ENCODE measurements at regions not wholly inside any gene's neighbourhood (a gene's known extent, or its start where the extent isn't known, plus 50 kb on each side); places are given as distances from the start of the nearest gene placed in this dataset.

DNA sequence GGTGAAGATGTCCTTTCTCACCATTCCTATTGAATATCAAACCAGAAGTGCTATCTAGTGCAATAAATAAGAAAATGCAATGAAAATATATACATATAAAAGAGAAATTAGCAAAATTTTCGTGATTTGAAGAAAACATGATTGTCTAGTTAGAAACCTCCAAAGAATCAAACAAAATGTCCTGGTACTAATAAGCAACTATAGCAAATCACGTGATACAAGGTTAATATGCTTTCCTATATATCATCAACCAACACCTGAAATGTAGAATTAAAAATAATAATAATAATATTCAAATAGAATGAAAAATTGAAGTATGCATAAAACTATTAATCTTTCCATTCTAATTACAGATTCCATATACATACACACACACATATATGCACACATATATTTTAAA lies 183.9 kb upstream of the POM121L12 start:
- WGBS, result 58% methylated on average over 2 of the region's 2 CpGs
- H3K36me3 ChIP-seq (ENCODE audit: insufficient read depth), result no peaks in the 10 kb centered on the region
- H3K4me3 ChIP-seq (ENCODE audit: low read depth, low read length), result no peak overlapping the region
- H3K4me1 ChIP-seq (ENCODE audit: insufficient read depth), result no peaks in the 10 kb centered on the region
- H3K27ac ChIP-seq (ENCODE audit: low read depth), result no peak overlapping the region
- no peak for DNase-seq (ENCODE audit: extremely low spot score)

DNA sequence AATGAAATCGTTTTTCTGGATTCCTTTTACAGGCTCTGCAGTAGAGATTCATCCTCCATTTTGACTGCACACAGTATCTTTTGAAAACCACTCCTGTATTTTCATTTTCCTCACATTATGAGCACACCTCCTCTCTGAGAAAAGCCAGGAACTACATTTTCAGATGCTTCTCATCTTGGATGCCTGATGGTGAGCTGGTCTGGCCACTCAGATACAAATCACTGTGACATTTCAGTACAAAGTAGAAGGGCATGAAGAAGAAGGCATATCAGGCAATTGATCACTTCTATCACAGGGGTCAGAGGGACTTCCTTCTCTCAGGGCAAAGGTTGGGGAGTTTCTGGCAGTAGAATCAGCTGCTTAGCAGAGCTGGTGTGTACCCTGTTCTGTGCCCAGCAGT lies 192.0 kb upstream of the POM121L12 start:
- Histone ChIP-seq H3K4me3 (ENCODE audit: low read depth, low read length) (no peak overlapping the region), H3K36me3 (ENCODE audit: insufficient read depth) (no peaks in the 10 kb centered on the region), H3K4me1 (ENCODE audit: insufficient read depth) (no peaks in the 10 kb centered on the region), H3K27ac (ENCODE audit: low read depth) (no peak overlapping the region)
- WGBS, result 34% methylated on average over 1 of the region's 1 CpG
- DNase-seq (ENCODE audit: extremely low spot score), result no peak

DNA sequence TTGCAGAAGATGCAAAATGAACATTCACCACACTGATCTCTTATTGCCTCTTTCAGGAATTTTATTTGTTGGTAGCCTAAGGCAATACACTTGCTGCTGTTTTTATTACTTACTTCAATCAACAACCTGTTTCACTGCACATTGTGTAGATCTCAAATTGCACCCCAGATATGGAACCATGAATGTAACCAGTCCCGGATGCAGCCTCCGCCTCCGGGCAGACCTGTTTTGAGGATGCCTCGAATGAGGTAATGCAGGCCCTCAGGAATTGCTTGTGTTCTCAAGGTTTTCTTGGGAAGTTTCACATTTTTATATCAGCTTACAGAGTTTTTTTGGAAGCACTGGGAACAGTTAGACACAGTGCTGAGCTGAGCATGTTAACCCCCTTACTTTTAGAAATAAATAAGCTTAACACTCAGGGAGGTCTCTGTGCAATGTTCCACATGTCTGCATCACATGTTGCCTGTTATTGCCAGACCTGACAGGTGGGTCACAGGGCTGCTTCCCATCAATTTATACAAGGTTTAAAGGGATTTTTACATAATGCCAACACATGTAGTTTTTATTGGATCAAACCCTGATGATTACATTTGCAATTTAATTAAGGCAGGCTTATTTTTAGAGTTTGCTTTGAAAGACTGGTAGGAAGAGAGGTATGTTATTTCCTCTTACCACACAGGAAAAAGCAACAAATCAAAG lies 193.1 kb upstream of the POM121L12 start:
- 61% methylated on average over 4 of the region's 4 CpGs for WGBS

DNA sequence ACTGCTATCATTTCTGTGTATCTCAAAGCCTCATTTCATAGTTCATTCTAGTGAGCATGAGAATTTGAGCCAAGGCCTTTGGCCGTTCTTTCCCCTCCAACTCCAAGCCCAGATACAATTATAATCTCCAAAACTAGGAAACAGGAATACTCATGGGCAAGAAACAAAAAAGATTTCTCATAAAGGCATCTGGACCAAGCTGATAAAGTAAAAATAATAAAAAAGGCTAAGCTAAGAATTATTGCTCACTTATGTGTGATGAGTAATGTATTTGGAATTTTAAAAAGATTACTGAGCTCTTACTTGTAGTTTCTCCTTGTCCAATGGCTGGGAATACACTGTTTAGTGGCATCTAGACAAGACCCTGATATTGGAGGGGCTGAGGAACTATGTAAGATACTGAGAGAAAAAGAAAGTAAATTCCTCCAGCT lies 196.4 kb upstream of the POM121L12 start:
- 0% methylated on average over 1 of the region's 1 CpG for WGBS
- no peak overlapping the region for H3K4me3 ChIP-seq (ENCODE audit: low read depth, low read length)
- DNase-seq (ENCODE audit: extremely low spot score), result peak; percentile 31
- H3K36me3 ChIP-seq (ENCODE audit: insufficient read depth), result no peaks in the 10 kb centered on the region
- no peaks in the 10 kb centered on the region for H3K4me1 ChIP-seq (ENCODE audit: insufficient read depth)
- no peak overlapping the region for H3K27ac ChIP-seq (ENCODE audit: low read depth)

More for the DNA sequence above, 193.1 kb upstream of the POM121L12 start:
- H3K27ac ChIP-seq (ENCODE audit: low read depth), result no peak overlapping the region
- no peak for DNase-seq (ENCODE audit: extremely low spot score)
- H3K36me3 ChIP-seq (ENCODE audit: insufficient read depth), result no peaks in the 10 kb centered on the region
- no peaks in the 10 kb centered on the region for H3K4me1 ChIP-seq (ENCODE audit: insufficient read depth)
- H3K4me3 ChIP-seq (ENCODE audit: low read depth, low read length), result no peak overlapping the region

DNA sequence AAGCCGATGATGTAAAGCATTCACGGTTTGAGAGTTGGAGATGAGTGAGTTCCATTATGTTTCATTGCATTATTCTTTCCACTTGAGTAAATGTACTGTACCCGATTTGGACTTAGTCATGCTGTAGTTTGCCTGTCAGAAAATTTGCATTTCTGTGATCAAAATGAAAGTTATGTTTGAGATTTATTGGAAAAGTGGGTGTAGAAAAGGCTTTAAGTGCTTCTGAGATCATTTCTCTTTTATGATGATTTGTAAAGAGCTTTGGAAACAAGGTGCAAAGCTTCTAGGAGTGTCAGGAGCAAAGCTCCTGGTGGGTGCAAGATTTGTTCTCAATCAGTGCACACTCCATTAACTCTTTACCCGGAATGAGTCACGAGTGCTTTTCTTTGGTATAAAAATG lies 204.1 kb upstream of the POM121L12 start:
- 57% methylated on average over 5 of the region's 5 CpGs for WGBS
- DNase-seq (ENCODE audit: extremely low spot score), result no peak
- H3K27ac ChIP-seq (ENCODE audit: low read depth), result no peak overlapping the region
- no peaks in the 10 kb centered on the region for H3K36me3 ChIP-seq (ENCODE audit: insufficient read depth)
- H3K4me3 ChIP-seq (ENCODE audit: low read depth, low read length), result no peak overlapping the region
- no peaks in the 10 kb centered on the region for H3K4me1 ChIP-seq (ENCODE audit: insufficient read depth)

DNA sequence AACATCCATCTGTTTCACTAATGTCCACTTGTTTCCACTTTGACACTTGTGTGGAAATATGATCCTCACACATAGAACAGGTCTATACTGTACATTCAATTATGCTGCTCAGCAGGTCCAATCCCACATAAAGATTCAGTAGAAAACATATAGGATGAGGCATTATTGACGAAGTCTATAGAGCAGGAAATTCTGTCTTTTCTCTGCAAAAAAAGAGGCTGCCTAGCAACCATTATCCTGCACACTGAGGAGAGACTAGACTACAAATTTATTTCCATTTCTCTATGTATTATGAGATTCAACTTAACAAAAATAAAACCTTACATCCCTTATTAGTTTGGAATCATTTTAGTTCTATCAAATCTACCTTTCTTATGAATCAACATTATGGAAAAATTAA lies 204.6 kb upstream of the POM121L12 start:
- WGBS, result 90% methylated on average over 1 of the region's 1 CpG
- no peak overlapping the region for H3K4me3 ChIP-seq (ENCODE audit: low read depth, low read length)
- no peak overlapping the region for H3K27ac ChIP-seq (ENCODE audit: low read depth)
- no peak for DNase-seq (ENCODE audit: extremely low spot score)
- H3K36me3 ChIP-seq (ENCODE audit: insufficient read depth), result no peaks in the 10 kb centered on the region
- no peaks in the 10 kb centered on the region for H3K4me1 ChIP-seq (ENCODE audit: insufficient read depth)

DNA sequence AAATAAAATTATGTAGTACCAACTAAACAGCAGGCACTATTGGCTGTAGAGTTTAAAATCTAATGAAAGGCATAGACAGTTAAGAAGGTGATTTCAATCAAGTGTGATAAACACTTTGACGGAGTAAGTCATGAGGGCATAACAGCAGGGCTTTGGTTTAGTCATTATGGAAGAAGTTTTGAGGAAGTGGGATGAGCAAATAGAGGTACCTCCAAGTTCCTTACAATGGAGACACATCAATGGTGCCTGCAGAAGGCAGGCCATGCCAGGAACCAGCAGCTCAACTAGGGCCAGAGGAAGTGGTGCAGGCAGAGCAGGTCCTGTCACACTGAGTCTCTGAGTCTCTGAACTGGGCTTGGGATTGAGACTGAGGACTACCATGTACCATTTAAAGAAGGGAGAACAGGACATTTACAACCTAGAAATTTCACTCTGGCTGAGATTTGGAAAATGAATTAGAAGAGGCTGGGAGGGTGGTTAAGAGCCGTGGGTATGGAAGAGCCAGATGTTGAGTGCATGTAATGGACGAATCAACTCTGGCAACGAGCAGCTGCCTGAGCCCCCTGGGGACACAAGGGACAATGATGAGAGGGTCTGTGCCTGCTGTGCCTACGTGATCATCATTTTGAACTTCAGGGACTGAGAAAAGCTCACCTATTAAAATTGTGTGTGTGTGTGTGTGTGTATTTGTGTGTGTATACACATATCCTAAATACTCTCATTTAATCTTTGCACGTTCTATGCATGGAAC lies 208.7 kb upstream of the POM121L12 start:
- DNase-seq (ENCODE audit: extremely low spot score), result no peak
- Histone ChIP-seq H3K4me1 (ENCODE audit: insufficient read depth) (no peaks in the 10 kb centered on the region), H3K4me3 (ENCODE audit: low read depth, low read length) (no peak overlapping the region), H3K36me3 (ENCODE audit: insufficient read depth) (no peaks in the 10 kb centered on the region), H3K27ac (ENCODE audit: low read depth) (no peak overlapping the region)
- 76% methylated on average over 6 of the region's 6 CpGs for WGBS

DNA sequence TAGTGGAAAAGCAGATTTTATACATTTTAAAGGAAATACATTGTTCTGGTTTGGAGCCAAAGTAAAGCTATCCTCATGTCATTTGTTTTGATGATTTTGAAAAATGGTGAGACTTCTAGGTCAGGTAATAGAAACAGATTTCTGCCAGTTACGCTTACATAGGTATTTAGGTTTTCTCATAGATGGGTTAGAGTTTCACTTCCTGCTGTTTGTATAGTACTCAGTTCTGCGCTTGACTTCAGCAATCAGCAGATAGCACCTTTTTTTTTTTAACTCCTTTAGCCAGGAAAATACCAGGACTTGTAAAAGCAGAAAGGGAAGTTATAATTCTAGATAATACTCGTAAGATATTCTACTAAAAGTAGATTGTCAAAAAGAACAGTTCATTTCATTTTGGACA lies 209.8 kb upstream of the POM121L12 start:
- 40% methylated on average over 3 of the region's 3 CpGs for WGBS
- DNase-seq (ENCODE audit: extremely low spot score), result no peak
- H3K4me1 ChIP-seq (ENCODE audit: insufficient read depth), result no peaks in the 10 kb centered on the region
- no peak overlapping the region for H3K27ac ChIP-seq (ENCODE audit: low read depth)
- no peak overlapping the region for H3K4me3 ChIP-seq (ENCODE audit: low read depth, low read length)
- no peaks in the 10 kb centered on the region for H3K36me3 ChIP-seq (ENCODE audit: insufficient read depth)

DNA sequence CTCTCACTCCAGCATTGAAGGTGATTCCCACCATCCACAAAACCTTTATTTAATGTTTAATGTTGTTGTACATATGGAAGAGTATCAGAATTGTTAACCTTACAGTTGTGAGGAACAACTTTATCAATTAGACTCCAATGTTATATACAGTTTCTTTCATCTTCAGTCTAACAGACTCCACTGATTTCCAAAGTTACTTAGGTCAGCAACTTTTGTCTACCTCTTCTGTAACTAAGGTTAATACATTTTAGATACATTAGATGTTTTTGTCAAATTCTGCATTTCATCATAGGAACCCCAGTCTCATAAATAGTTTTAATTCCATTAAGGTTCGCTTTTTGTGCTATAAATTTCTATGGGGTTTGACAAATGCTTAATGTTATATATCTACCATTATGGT lies 223.9 kb upstream of the POM121L12 start:
- no peaks in the 10 kb centered on the region for H3K4me1 ChIP-seq (ENCODE audit: insufficient read depth)
- WGBS, result 89% methylated on average over 1 of the region's 1 CpG
- DNase-seq (ENCODE audit: extremely low spot score), result no peak
- no peak overlapping the region for H3K27ac ChIP-seq (ENCODE audit: low read depth)
- no peaks in the 10 kb centered on the region for H3K36me3 ChIP-seq (ENCODE audit: insufficient read depth)
- H3K4me3 ChIP-seq (ENCODE audit: low read depth, low read length), result no peak overlapping the region

DNA sequence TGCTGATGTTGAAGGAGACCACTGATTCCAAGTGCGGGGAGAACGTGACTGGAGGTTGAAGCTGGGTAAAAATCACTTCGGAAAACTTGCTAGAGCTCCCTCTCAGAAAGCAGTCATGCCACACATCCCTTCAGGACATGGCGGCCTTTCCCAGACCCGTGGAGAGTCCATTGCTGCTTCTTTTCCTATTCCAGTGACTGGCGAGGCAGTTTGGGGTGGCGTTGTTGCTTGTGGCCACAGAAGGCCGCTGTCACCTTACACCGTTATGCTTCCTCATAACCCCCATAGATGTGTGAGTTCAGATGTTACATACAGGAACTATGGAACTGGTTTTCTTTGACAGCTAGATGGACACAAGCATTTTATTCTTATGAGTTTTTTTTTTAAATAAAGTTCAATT lies 235.6 kb upstream of the POM121L12 start:
- Histone ChIP-seq H3K4me3 (ENCODE audit: low read depth, low read length) (no peak overlapping the region), H3K27ac (ENCODE audit: low read depth) (no peak overlapping the region), H3K4me1 (ENCODE audit: insufficient read depth) (no peaks in the 10 kb centered on the region), H3K36me3 (ENCODE audit: insufficient read depth) (no peaks in the 10 kb centered on the region)
- 93% methylated on average over 9 of the region's 9 CpGs for WGBS
- DNase-seq (ENCODE audit: extremely low spot score), result no peak

DNA sequence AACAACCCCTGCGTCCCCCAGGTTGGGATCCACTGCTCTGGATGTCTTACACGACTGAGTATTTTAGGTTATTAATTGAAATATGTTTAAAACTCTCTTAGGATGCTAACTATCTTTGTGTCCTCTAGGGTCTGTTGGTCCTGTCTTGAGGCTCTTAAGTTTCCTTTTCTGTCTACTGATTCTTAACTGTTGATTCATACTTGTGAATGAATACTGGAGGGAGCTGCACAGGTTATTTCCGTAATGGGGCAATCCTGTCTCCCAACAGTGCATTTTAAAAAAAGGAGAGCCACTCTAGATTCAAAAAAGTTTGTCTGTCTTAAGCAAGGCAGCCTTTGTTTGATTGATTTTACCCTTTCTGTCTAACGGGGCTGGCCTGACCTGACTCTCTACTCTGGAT lies 237.6 kb upstream of the POM121L12 start:
- H3K4me3 ChIP-seq (ENCODE audit: low read depth, low read length), result no peak overlapping the region
- H3K4me1 ChIP-seq (ENCODE audit: insufficient read depth), result no peaks in the 10 kb centered on the region
- WGBS, result 76% methylated on average over 4 of the region's 4 CpGs
- H3K27ac ChIP-seq (ENCODE audit: low read depth), result no peak overlapping the region
- no peaks in the 10 kb centered on the region for H3K36me3 ChIP-seq (ENCODE audit: insufficient read depth)
- DNase-seq (ENCODE audit: extremely low spot score), result no peak

DNA sequence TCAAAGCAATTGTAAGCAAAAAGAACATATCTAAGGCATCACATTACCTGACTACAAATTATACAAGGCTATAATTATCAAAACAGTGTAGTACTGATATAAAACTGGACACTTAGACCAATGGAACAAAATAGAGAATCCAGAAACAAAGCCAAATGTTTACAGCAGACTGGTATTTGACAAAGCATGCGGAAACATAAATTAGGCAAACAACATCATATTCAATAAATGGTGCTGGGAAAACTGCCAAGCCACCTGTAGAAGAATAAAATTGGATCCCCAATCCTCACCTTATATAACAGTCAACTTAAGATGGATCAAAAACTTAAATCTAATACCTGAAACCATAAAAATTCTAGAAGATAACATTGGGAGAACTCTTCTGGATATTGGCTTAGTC lies 240.8 kb upstream of the POM121L12 start:
- DNase-seq (ENCODE audit: extremely low spot score), result no peak
- H3K4me3 ChIP-seq (ENCODE audit: low read depth, low read length), result no peak overlapping the region
- WGBS, result 99% methylated on average over 1 of the region's 1 CpG
- no peak overlapping the region for H3K27ac ChIP-seq (ENCODE audit: low read depth)
- no peaks in the 10 kb centered on the region for H3K36me3 ChIP-seq (ENCODE audit: insufficient read depth)
- H3K4me1 ChIP-seq (ENCODE audit: insufficient read depth), result no peaks in the 10 kb centered on the region

DNA sequence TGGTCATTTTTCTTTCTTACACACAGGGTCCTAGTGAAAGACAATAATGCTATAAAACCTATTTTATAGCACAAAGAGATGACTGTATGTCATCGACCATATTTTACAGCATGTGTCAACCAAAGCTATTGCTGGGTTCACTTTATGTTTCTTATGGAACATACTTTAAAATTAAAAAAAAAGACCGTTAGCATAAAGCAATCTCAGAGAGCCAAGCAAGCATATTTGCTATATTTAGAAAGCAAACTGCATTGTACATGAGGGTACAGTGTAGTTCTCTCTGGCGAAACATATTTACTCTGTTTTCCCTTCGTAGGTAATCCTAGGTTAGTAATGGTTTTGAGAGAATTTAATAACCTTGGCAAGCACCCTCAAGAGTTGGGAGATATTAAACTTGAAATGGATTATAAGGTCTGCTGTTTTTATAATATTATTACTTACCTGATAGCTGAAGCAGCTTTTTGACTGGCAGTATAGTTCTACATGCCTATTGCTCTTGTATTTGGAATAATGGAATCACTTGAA lies 244.2 kb upstream of the POM121L12 start:
- no peak for DNase-seq (ENCODE audit: extremely low spot score)
- WGBS, result 74% methylated on average over 4 of the region's 4 CpGs
- H3K27ac ChIP-seq (ENCODE audit: low read depth), result no peak overlapping the region

DNA sequence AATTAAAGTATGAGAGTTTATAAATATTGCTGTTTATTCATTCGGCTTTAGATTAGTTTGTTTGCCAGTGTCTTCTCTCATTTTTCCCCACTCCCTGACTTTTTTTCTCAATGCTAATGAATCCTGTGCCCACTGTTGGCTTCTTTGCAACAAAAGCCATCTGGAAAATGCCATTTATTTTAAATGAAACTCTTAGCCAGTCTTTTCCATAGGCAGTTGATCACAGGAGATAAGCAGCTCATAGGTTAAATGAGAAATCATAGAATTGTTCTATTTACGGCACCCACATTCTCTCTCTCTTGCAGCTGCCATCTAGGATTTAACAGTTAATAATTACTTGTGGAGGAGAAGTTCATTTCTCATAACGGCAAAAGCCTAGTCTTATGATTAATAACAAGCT lies 249.3 kb upstream of the POM121L12 start:
- WGBS, result 72% methylated on average over 3 of the region's 3 CpGs

More for the DNA sequence above, 244.2 kb upstream of the POM121L12 start:
- H3K4me1 ChIP-seq (ENCODE audit: insufficient read depth), result no peaks in the 10 kb centered on the region
- no peaks in the 10 kb centered on the region for H3K36me3 ChIP-seq (ENCODE audit: insufficient read depth)
- H3K4me3 ChIP-seq (ENCODE audit: low read depth, low read length), result no peak overlapping the region

More for the DNA sequence above, 249.3 kb upstream of the POM121L12 start:
- no peak overlapping the region for H3K27ac ChIP-seq (ENCODE audit: low read depth)
- DNase-seq (ENCODE audit: extremely low spot score), result no peak
- H3K36me3 ChIP-seq (ENCODE audit: insufficient read depth), result no peaks in the 10 kb centered on the region
- H3K4me3 ChIP-seq (ENCODE audit: low read depth, low read length), result no peak overlapping the region
- H3K4me1 ChIP-seq (ENCODE audit: insufficient read depth), result no peaks in the 10 kb centered on the region

Data from urinary bladder (tissue), 3 donors.